HEK293T (cell line): ENCODE measurements at regions not wholly inside any gene's neighbourhood (a gene's known extent, or its start where the extent isn't known, plus 50 kb on each side); places are given as distances from the start of the nearest gene placed in this dataset.
"Not testable (repeated sequence)": the region's sequence is repeated elsewhere in the genome, so short reads cannot be mapped to it uniquely, and the experiment has no call there.

ENCODE experiments used
- CTCF ChIA-PET: fragments of 350-600 bp; formaldehyde crosslinking; extraction: SDS; loops from one replicate; lab custom pipeline; 2021; ENCODE audit warnings: antibody characterized with exemption, inconsistent platforms; lab: Yijun Ruan, JAX
- POLR2A ChIA-PET: fragments of 350-600 bp; formaldehyde crosslinking; extraction: SDS; loops from one replicate; lab custom pipeline; 2020; ENCODE audit warnings: antibody characterized with exemption, inconsistent platforms; lab: Yijun Ruan, JAX
- DNase-seq: peaks from one replicate; pipeline ENCODE4 v3.0.0; 2012; ENCODE audit warnings: mixed read lengths; ENCODE audit errors: extremely low spot score
- ARNT ChIP-seq: fragments of 450-650 bp; IDR thresholded peaks from 2 replicates; pipeline ENCODE4 v1.6.1; 2017; ENCODE audit warnings: mild to moderate bottlenecking
- BHLHE40 ChIP-seq: fragments of 450-650 bp; IDR thresholded peaks from 2 replicates; pipeline ENCODE4 v1.6.1; 2016; ENCODE audit warnings: mild to moderate bottlenecking, moderate library complexity, borderline replicate concordance
- CTBP1 ChIP-seq: fragments of 450-650 bp; IDR thresholded peaks from 2 replicates; pipeline ENCODE4 v1.6.1; 2016; ENCODE audit warnings: borderline replicate concordance
- ELF4 ChIP-seq: fragments of 450-650 bp; IDR thresholded peaks from 2 replicates; pipeline ENCODE4 v1.6.1; 2017; ENCODE audit warnings: antibody characterized with exemption
- FOXA1 ChIP-seq: fragments of 450-650 bp; IDR thresholded peaks from 2 replicates; pipeline ENCODE4 v1.6.1; 2016; ENCODE audit warnings: mild to moderate bottlenecking
- FOXK2 ChIP-seq: fragments of 450-650 bp; IDR thresholded peaks from 2 replicates; pipeline ENCODE4 v1.6.1; 2016; ENCODE audit warnings: mild to moderate bottlenecking
- FOXM1 ChIP-seq: fragments of 450-650 bp; IDR thresholded peaks from 2 replicates; pipeline ENCODE4 v1.6.1; 2017; ENCODE audit warnings: mild to moderate bottlenecking, borderline replicate concordance
- HDGF ChIP-seq: fragments of 450-650 bp; IDR thresholded peaks from 2 replicates; pipeline ENCODE4 v1.6.1; 2017; ENCODE audit warnings: antibody characterized with exemption, borderline replicate concordance
- L3MBTL2 ChIP-seq: fragments of 450-650 bp; conservative IDR thresholded peaks from 2 replicates; pipeline ENCODE4 v1.6.1; 2016; ENCODE audit warnings: mild to moderate bottlenecking
- LEF1 ChIP-seq: fragments of 450-650 bp; IDR thresholded peaks from 2 replicates; pipeline ENCODE4 v1.6.1; 2017; ENCODE audit warnings: mild to moderate bottlenecking, borderline replicate concordance
- NFRKB ChIP-seq: fragments of 450-650 bp; IDR thresholded peaks from 2 replicates; pipeline ENCODE4 v1.6.1; 2016; ENCODE audit warnings: mild to moderate bottlenecking, moderate library complexity
- SP1 ChIP-seq: fragments of 450-650 bp; IDR thresholded peaks from 2 replicates; pipeline ENCODE4 v1.6.1; 2017
- SUZ12 ChIP-seq: fragments of 450-650 bp; IDR thresholded peaks from 2 replicates; pipeline ENCODE4 v1.6.1; 2016; ENCODE audit warnings: mild to moderate bottlenecking
- TARDBP ChIP-seq: fragments of 450-650 bp; IDR thresholded peaks from 2 replicates; pipeline ENCODE4 v1.6.1; 2016
- ZNF384 ChIP-seq: fragments of 450-650 bp; IDR thresholded peaks from 2 replicates; pipeline ENCODE4 v1.6.1; 2016
- TF ChIP-seq, protein P1 (sequence below): fragments of 450-650 bp; IDR thresholded peaks from 2 replicates; pipeline ENCODE4 v1.6.1; 2016

DNA sequence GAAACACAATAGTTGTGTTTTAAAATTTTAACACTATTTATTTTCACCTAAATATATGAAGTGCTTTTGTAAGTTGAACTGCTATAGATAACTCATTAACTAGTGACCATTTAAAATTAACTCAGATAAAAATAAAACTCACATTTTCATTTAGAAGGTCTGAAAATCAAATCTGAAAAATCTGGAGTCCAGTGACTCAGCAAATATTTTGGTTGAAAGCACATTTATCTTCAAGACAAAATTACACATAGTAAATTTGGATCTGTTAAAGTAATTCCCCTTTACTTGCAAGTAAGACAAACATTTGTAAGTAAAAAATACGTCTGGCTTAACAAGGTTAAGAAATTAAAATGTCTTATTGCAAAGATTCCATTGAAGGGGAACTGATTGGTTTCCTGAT lies 589.1 kb downstream of the TRIML1 start:
- TF ChIP-seq FOXM1 (no peak), TARDBP (no peak), SUZ12 (no peak), SP1 (no peak), HDGF (no peak), FOXK2 (no peak), ARNT (no peak)
- TF ChIP-seq, protein P1, sequence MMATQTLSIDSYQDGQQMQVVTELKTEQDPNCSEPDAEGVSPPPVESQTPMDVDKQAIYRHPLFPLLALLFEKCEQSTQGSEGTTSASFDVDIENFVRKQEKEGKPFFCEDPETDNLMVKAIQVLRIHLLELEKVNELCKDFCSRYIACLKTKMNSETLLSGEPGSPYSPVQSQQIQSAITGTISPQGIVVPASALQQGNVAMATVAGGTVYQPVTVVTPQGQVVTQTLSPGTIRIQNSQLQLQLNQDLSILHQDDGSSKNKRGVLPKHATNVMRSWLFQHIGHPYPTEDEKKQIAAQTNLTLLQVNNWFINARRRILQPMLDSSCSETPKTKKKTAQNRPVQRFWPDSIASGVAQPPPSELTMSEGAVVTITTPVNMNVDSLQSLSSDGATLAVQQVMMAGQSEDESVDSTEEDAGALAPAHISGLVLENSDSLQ = no peak
- POLR2A ChIA-PET = no interaction called here
- CTCF ChIA-PET = no interaction called here
- DNase-seq = no peak

DNA sequence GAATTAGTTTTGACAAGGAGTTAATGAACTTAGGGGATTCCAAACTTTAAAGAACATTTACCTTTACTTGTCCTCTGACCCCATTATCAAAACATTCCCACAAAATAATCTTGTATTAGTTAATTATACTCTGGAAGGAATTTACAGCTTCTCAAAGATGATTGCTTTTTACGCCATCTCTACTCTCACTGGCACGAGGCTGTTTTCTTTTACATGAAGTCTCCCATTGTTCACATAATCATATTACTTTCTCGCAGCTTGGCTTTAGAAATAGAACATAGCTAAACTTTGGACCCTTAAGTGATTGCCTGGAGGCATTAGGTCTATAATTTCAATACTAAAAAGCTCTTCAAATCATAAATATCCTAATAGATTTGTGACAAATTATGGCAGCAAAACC lies 592.9 kb downstream of the TRIML1 start:
- no peak for DNase-seq
- CTCF ChIA-PET = no interaction called here

DNA sequence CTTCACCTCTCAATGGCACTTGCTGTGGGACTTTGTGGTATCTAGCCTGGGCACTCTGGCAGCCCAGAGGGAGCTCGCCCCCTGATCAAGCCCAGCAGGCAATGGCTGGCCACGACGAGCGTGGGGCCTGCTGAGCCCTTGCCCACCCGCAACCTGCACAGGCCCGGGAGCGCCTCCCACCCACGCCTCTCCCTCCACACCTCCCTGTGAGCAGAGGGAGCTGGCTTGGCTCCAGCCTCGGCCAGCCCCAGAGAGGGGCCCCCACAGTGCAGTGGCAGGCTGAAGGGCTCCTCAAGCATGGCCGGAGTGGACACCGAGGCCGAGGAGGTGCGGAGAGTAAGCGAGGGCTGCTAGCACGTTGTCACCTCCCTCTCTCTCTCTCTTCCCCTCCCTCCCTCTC lies 595.8 kb downstream of the TRIML1 start:
- ChIA-PET POLR2A (no interaction called here), CTCF (no interaction called here)
- TF ChIP-seq FOXA1 (no peak), TARDBP (no peak), BHLHE40 (no peak), FOXM1 (no peak), ZNF384 (no peak), L3MBTL2 (no peak), LEF1 (no peak), NFRKB (no peak), CTBP1 (no peak), SUZ12 (no peak), ELF4 (no peak), FOXK2 (no peak), ARNT (no peak)
- TF ChIP-seq, protein P1 = no peak
- no peak for DNase-seq

More for the DNA sequence above, 592.9 kb downstream of the TRIML1 start:
- no peak for TF ChIP-seq ARNT
- no peak for TF ChIP-seq NFRKB
- no peak for TF ChIP-seq FOXM1
- no peak for TF ChIP-seq LEF1
- TF ChIP-seq CTBP1 = no peak
- no peak for TF ChIP-seq BHLHE40
- TF ChIP-seq, protein P1 = no peak
- no peak for TF ChIP-seq ZNF384
- TF ChIP-seq SP1 = no peak
- TF ChIP-seq TARDBP = no peak
- no peak for TF ChIP-seq L3MBTL2
- POLR2A ChIA-PET = no interaction called here

DNA sequence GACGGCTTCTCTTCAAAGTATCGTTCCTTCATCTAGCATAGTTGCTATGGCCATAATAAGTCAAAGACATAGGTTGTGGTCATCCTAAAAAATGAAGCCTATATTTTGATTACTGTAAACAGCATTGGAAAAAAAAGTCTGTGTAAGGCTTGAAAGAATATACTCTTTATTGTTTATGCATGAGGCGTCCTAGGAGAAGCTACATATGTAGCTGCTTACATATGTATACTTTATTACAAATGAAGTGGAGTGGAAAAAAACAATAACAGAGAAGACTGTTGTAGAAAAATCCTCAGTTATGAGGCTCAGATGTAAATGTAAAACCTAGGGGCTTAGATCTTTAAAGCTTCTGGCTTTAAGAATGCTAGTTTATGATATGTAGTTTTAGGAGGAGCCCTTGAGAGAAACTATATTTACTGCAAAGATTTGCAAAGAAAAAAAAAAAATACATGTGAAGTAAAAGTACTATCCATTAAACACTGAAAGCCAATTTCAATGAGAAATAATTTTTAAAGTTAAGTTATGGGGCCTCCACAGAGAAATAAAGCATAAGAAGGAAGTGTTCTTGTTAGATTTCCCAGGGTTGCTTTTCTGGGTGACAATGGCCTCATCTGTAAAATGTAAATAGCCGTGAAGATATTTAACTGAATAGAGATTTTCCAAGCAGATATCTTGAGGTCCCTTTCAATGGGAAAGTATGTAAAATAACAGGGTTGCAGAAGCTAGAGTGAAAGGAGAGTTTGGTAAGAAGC lies 598.2 kb downstream of the TRIML1 start:
- TF ChIP-seq FOXK2 = no peak
- TF ChIP-seq TARDBP = no peak
- TF ChIP-seq, protein P1 = no peak
- no peak for TF ChIP-seq SUZ12
- no peak for TF ChIP-seq FOXM1
- TF ChIP-seq ZNF384 = no peak
- no peak for TF ChIP-seq ELF4
- no peak for TF ChIP-seq CTBP1
- no peak for TF ChIP-seq FOXA1
- no peak for TF ChIP-seq SP1
- POLR2A ChIA-PET = no interaction called here
- CTCF ChIA-PET = no interaction called here
- DNase-seq = no peak

DNA sequence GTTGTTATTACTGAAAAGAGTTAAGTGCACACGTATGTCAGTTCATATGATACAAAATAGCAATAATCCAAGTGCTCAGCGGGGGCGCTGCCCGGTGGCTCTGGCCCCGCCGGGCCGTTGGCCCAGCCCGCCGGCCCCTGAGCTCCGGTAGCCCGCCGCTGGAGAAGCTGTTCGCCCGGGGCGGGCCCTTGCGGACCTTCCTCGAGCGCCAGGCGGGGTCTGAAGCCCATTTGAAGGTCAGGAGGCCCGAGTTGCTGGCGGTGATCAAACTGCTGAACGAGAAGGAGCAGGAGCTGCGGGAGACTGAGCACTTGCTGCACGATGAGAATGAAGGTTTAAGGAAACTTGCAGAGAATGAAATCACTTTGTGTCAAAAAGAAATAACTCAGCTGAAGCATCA lies 599.0 kb downstream of the TRIML1 start:
- DNase-seq, CTCF ChIA-PET, POLR2A ChIA-PET: not testable (repeated sequence)

DNA sequence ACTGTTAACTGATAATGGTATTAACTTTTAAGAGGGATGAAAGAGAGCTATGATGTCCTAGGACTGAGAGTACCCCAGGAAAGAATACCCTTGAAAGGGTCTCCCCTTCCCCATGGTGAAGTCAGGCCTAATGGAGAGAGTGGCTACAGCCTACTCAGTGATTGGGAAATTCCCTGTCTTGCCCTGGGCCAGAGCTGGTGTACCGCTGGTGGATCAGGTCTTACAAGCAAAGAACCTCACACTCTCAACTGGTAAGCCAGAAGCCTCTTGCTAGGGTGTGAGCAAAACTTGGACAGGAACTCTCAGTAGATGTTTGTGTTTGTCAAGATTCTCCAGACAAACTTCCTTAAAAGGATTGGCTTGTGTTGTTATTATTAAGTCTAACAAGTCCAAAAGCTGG lies 600.9 kb downstream of the TRIML1 start:
- CTCF ChIA-PET, DNase-seq, POLR2A ChIA-PET: not testable (repeated sequence)

DNA sequence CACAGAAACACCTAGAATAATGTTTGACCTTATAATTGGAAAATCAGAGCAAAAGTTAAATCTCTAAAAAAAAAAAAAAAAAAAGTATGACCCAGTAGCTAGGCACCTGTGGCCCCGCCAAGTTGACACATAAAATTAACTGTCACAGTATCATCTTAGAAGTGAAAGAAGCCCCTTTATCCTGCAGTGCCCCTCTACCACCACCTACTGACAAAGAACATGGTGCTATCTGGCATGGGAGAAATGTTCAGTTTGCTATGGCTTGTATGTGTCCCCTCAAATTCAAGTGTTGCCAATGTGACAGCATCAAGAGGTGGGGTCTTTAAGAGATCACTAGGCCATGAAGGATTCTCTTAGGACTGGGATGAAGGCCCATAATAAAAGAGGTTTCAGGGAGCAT lies 601.5 kb downstream of the TRIML1 start:
- POLR2A ChIA-PET, CTCF ChIA-PET, DNase-seq: not testable (repeated sequence)
